ENCODE measurements at regions not wholly inside any gene's neighbourhood (a gene's known extent, or its start where the extent isn't known, plus 50 kb on each side); places are given as distances from the start of the nearest gene placed in this dataset.

DNA sequence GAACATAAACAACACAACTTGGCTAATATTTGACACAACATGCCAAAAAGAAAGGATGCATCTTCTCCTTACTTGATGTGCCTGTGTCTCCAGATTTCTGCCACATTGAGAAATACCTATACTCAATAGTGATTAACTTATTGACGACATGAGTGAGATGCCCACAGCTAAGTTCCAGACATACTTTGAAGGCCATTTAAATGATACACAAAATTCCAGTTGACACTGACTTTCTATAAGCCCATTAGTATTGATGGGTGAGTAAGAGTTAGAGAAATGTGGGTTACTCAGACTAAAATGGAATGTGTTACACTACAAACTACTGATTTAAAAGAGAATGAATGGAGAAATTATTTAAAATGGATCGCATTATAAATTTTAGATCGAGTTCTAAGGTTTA lies 838.2 kb upstream of the MGAT4C start:
- no peaks in the 10 kb centered on the region for H4K20me1 ChIP-seq (ENCODE audit: insufficient read depth)
- no peak overlapping the region for H3K4me3 ChIP-seq (ENCODE audit: low read length)
- TF ChIP-seq EP300 (conservative IDR thresholded peaks at IDR 0.05; ENCODE audit: poor library complexity, severe bottlenecking) (no peak), SMC3 (conservative IDR thresholded peaks at IDR 0.05; ENCODE audit: poor library complexity) (no peak), RAD21 (conservative IDR thresholded peaks at IDR 0.05) (no peak), EZH2 (IDR thresholded peaks at IDR 0.05; ENCODE audit: borderline replicate concordance, insufficient read depth, low read length, poor library complexity, severe bottlenecking) (no peak)
- H3K79me2 ChIP-seq (replicated peaks; ENCODE audit: insufficient read depth, low read length): no peaks in the 10 kb centered on the region
- H3K4me2 ChIP-seq (ENCODE audit: low read length): no peak overlapping the region
- no peaks in the 10 kb centered on the region for H3F3A ChIP-seq (ENCODE audit: insufficient read depth, low read length, poor library complexity, severe bottlenecking)
- H2AFZ ChIP-seq (ENCODE audit: low read depth, low read length): no peak overlapping the region
- no peaks in the 10 kb centered on the region for H3K9me2 ChIP-seq (ENCODE audit: insufficient read depth, low read length)
- no peaks in the 10 kb centered on the region for H3K27me3 ChIP-seq (ENCODE audit: insufficient read depth, low read depth, low read length)
- H3K9me3 ChIP-seq (ENCODE audit: low read length): no peaks in the 10 kb centered on the region
- H3K27ac ChIP-seq (ENCODE audit: low read length): no peak overlapping the region
- no peaks in the 10 kb centered on the region for H3K36me3 ChIP-seq (ENCODE audit: insufficient read depth, low read length)
- H3K9ac ChIP-seq (ENCODE audit: low read length): no peak overlapping the region

DNA sequence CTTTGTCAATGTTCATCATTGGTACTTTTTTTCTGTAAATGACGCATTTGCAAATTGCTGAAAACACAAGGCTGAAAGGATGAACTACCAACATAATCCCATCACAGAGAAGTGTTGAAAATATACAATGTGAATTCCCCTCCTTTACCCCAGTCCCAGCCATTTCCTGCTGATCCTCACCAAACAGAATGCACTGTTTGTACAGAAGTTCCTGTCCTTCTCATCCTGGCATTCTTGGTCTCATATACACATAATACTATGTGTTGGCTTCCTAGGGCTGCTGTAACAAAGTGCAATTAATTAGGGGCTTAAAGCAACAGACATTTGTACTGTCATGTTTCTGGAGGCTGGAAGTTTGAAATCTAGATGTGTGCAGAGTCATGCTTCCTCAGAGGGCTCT lies 836.2 kb upstream of the MGAT4C start:
- Histone ChIP-seq H3K9me2 (ENCODE audit: insufficient read depth, low read length) (no peaks in the 10 kb centered on the region), H3K4me2 (ENCODE audit: low read length) (no peak overlapping the region), H3K79me2 (replicated peaks; ENCODE audit: insufficient read depth, low read length) (no peaks in the 10 kb centered on the region), H3K9ac (ENCODE audit: low read length) (no peak overlapping the region), H3K36me3 (ENCODE audit: insufficient read depth, low read length) (no peaks in the 10 kb centered on the region), H3K27ac (ENCODE audit: low read length) (no peak overlapping the region), H3K4me3 (ENCODE audit: low read length) (no peak overlapping the region), H3F3A (ENCODE audit: insufficient read depth, low read length, poor library complexity, severe bottlenecking) (no peaks in the 10 kb centered on the region), H3K27me3 (ENCODE audit: insufficient read depth, low read depth, low read length) (no peaks in the 10 kb centered on the region), H3K9me3 (ENCODE audit: low read length) (no peaks in the 10 kb centered on the region), H2AFZ (ENCODE audit: low read depth, low read length) (no peak overlapping the region), H4K20me1 (ENCODE audit: insufficient read depth) (no peaks in the 10 kb centered on the region)
- TF ChIP-seq EZH2 (IDR thresholded peaks at IDR 0.05; ENCODE audit: borderline replicate concordance, insufficient read depth, low read length, poor library complexity, severe bottlenecking) (no peak), SMC3 (conservative IDR thresholded peaks at IDR 0.05; ENCODE audit: poor library complexity) (no peak), EP300 (conservative IDR thresholded peaks at IDR 0.05; ENCODE audit: poor library complexity, severe bottlenecking) (no peak), POLR2AphosphoS5 (IDR thresholded peaks at IDR 0.05) (no peak), TAF1 (IDR thresholded peaks at IDR 0.05; ENCODE audit: low read depth) (no peak), MXI1 (conservative IDR thresholded peaks at IDR 0.05; ENCODE audit: poor library complexity, severe bottlenecking) (no peak), RAD21 (conservative IDR thresholded peaks at IDR 0.05) (no peak)
- TF ChIP-seq, protein P1, sequence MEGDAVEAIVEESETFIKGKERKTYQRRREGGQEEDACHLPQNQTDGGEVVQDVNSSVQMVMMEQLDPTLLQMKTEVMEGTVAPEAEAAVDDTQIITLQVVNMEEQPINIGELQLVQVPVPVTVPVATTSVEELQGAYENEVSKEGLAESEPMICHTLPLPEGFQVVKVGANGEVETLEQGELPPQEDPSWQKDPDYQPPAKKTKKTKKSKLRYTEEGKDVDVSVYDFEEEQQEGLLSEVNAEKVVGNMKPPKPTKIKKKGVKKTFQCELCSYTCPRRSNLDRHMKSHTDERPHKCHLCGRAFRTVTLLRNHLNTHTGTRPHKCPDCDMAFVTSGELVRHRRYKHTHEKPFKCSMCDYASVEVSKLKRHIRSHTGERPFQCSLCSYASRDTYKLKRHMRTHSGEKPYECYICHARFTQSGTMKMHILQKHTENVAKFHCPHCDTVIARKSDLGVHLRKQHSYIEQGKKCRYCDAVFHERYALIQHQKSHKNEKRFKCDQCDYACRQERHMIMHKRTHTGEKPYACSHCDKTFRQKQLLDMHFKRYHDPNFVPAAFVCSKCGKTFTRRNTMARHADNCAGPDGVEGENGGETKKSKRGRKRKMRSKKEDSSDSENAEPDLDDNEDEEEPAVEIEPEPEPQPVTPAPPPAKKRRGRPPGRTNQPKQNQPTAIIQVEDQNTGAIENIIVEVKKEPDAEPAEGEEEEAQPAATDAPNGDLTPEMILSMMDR (IDR thresholded peaks at IDR 0.05; ENCODE audit: poor library complexity, severe bottlenecking): no peak
- TF ChIP-seq, protein P2, sequence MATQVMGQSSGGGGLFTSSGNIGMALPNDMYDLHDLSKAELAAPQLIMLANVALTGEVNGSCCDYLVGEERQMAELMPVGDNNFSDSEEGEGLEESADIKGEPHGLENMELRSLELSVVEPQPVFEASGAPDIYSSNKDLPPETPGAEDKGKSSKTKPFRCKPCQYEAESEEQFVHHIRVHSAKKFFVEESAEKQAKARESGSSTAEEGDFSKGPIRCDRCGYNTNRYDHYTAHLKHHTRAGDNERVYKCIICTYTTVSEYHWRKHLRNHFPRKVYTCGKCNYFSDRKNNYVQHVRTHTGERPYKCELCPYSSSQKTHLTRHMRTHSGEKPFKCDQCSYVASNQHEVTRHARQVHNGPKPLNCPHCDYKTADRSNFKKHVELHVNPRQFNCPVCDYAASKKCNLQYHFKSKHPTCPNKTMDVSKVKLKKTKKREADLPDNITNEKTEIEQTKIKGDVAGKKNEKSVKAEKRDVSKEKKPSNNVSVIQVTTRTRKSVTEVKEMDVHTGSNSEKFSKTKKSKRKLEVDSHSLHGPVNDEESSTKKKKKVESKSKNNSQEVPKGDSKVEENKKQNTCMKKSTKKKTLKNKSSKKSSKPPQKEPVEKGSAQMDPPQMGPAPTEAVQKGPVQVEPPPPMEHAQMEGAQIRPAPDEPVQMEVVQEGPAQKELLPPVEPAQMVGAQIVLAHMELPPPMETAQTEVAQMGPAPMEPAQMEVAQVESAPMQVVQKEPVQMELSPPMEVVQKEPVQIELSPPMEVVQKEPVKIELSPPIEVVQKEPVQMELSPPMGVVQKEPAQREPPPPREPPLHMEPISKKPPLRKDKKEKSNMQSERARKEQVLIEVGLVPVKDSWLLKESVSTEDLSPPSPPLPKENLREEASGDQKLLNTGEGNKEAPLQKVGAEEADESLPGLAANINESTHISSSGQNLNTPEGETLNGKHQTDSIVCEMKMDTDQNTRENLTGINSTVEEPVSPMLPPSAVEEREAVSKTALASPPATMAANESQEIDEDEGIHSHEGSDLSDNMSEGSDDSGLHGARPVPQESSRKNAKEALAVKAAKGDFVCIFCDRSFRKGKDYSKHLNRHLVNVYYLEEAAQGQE (IDR thresholded peaks at IDR 0.05; ENCODE audit: borderline replicate concordance): no peak

All from neural cell (in vitro differentiated cells).